PC-3 (cell line): ENCODE measurements at regions not wholly inside any gene's neighbourhood (a gene's known extent, or its start where the extent isn't known, plus 50 kb on each side); places are given as distances from the start of the nearest gene placed in this dataset.

ENCODE experiments used
- CTCF ChIP-seq: fragments of 300-600 bp; sonication (generic); conservative IDR thresholded peaks from 2 replicates; pipeline ENCODE4 v1.5.1; 2017; ENCODE audit warnings: antibody characterized with exemption, low read depth, mild to moderate bottlenecking, low read length
- EZH2 ChIP-seq: fragments of 300-600 bp; sonication (generic); IDR thresholded peaks from one replicate; pipeline ENCODE4 v1.6.1; 2017; ENCODE audit warnings: antibody characterized with exemption, mild to moderate bottlenecking, low read length; ENCODE audit not compliant: unreplicated experiment

- TF ChIP-seq CTCF (no peak), EZH2 (no peak)
Measured at GRCh38 chr18:73879328-73879727, 268.3 kb downstream of the FBXO15 start.
